CD4-positive, CD25-positive, alpha-beta regulatory T cell (primary cell): ENCODE measurements at regions not wholly inside any gene's neighbourhood (a gene's known extent, or its start where the extent isn't known, plus 50 kb on each side); places are given as distances from the start of the nearest gene placed in this dataset.
"Not testable (repeated sequence)": the region's sequence is repeated elsewhere in the genome, so short reads cannot be mapped to it uniquely, and the experiment has no call there.

Experiments used
- ATAC-seq, 2 donors: fragments of 150-1000 bp; cut with Tn5 transposase; one replicate each; pipeline ENCODE4 v1.10.0; 2021; ENCODE audit warnings: low read depth in 2 of 2, moderate number of reproducible peaks in 2 of 2, moderate library complexity in 1 of 2
- DNase-seq, 3 donors: peaks; one replicate each; pipeline versions ENCODE4 v3.0.0 to v3.0.0-alpha.2; 2012 to 2022; ENCODE audit warnings: mixed read lengths in 1 of 3
- H3K27ac ChIP-seq: one replicate; pipeline ENCODE4 v1.7.0; 2013; ENCODE audit warnings: mild to moderate bottlenecking, low read length; ENCODE audit not compliant: insufficient read depth, poor library complexity, severe bottlenecking
- H3K27me3 ChIP-seq: one replicate; pipeline ENCODE4 v1.7.0; 2013; ENCODE audit warnings: low read length; ENCODE audit not compliant: control insufficient read depth, insufficient read depth
- H3K36me3 ChIP-seq: one replicate; pipeline ENCODE4 v1.7.0; 2013; ENCODE audit warnings: mild to moderate bottlenecking, low read length, moderate library complexity; ENCODE audit not compliant: control insufficient read depth, insufficient read depth
- H3K4me1 ChIP-seq: 2 replicates; pipeline ENCODE4 v1.7.0; 2013; ENCODE audit warnings: mild to moderate bottlenecking, low read length; ENCODE audit not compliant: insufficient read depth, control insufficient read depth, poor library complexity, severe bottlenecking
- H3K4me3 ChIP-seq: one replicate; pipeline ENCODE4 v1.7.0; 2013; ENCODE audit warnings: low read depth, mild to moderate bottlenecking, low read length, moderate library complexity
- H3K9me3 ChIP-seq, 2 experiments: 1 replicate in 1 of 2; 2 replicates in 1 of 2; pipeline ENCODE4 v1.7.0; 2013; ENCODE audit warnings: low read length in 2 of 2, mild to moderate bottlenecking in 1 of 2, moderate library complexity in 1 of 2; ENCODE audit not compliant: control insufficient read depth in 2 of 2
- H3K27ac Mint-ChIP-seq, 3 donors: one replicate each; pipeline ENCODE4 v1.8.0; 2020 to 2022; ENCODE audit warnings: mild to moderate bottlenecking in 3 of 3, mixed read lengths in 3 of 3, moderate library complexity in 2 of 3
- H3K27me3 Mint-ChIP-seq: one replicate; pipeline ENCODE4 v1.8.0; 2022; ENCODE audit warnings: mild to moderate bottlenecking, mixed read lengths
- H3K36me3 Mint-ChIP-seq: one replicate; pipeline ENCODE4 v1.8.0; 2020; ENCODE audit warnings: mixed read lengths
- H3K4me1 Mint-ChIP-seq, 4 donors: one replicate each; pipeline ENCODE4 v1.8.0; 2020 to 2022; ENCODE audit warnings: mixed read lengths in 4 of 4, mild to moderate bottlenecking in 1 of 4
- H3K4me3 Mint-ChIP-seq, 4 donors: one replicate each; pipeline ENCODE4 v1.8.0; 2020 to 2022; ENCODE audit warnings: mild to moderate bottlenecking in 4 of 4, mixed read lengths in 4 of 4, moderate library complexity in 3 of 4
- H3K9me3 Mint-ChIP-seq, 7 donors: one replicate each; pipeline ENCODE4 v1.8.0; 2020 to 2022; ENCODE audit warnings: mixed read lengths in 7 of 7, mild to moderate bottlenecking in 3 of 7, moderate library complexity in 2 of 7

- peaks cover 4% of the 10 kb centered on the region for H3K27me3 Mint-ChIP-seq
- Histone ChIP-seq H3K27me3 (no peaks in the 10 kb centered on the region), H3K4me1 (no peaks in the 10 kb centered on the region), H3K36me3 (no peaks in the 10 kb centered on the region), H3K4me3 (no peak overlapping the region), H3K27ac (no peak overlapping the region), H3K9me3 (no peaks in the 10 kb centered on the region)
- no peak for DNase-seq
- no peak for ATAC-seq
- peaks cover 0 to 4% (median 0%) of the 10 kb centered on the region in 7 donors for H3K9me3 Mint-ChIP-seq
- H3K4me1 Mint-ChIP-seq: no peaks in the 10 kb centered on the region
- no peak overlapping the region for H3K4me3 Mint-ChIP-seq
- H3K36me3 Mint-ChIP-seq: no peaks in the 10 kb centered on the region
- no peak overlapping the region for H3K27ac Mint-ChIP-seq
Observed at GRCh38 chr11:109046284-109046992, 375.6 kb upstream of the C11orf87 start.

GRCh38 chr11:109048098-109048497 is 373.9 kb upstream of the C11orf87 start:
- ATAC-seq (no peak), DNase-seq (no peak)
- no peaks in the 10 kb centered on the region for H3K36me3 Mint-ChIP-seq
- H3K36me3 ChIP-seq: no peaks in the 10 kb centered on the region
- H3K4me3 ChIP-seq: no peak overlapping the region
- H3K27me3 Mint-ChIP-seq: peaks cover 4% of the 10 kb centered on the region
- H3K9me3 ChIP-seq: no peaks in the 10 kb centered on the region
- H3K27me3 ChIP-seq: no peaks in the 10 kb centered on the region
- H3K9me3 Mint-ChIP-seq: peaks cover 0 to 4% (median 0%) of the 10 kb centered on the region in 7 donors
- no peaks in the 10 kb centered on the region for H3K4me1 Mint-ChIP-seq
- H3K4me3 Mint-ChIP-seq: no peak overlapping the region
- no peaks in the 10 kb centered on the region for H3K4me1 ChIP-seq
- H3K27ac ChIP-seq: no peak overlapping the region
- no peak overlapping the region for H3K27ac Mint-ChIP-seq

GRCh38 chr11:109051200-109051599 is 370.8 kb upstream of the C11orf87 start:
- H3K27me3 ChIP-seq: no peaks in the 10 kb centered on the region
- H3K27ac Mint-ChIP-seq: no peak overlapping the region
- H3K36me3 ChIP-seq: no peaks in the 10 kb centered on the region
- no peaks in the 10 kb centered on the region for H3K9me3 ChIP-seq
- no peak overlapping the region for H3K4me3 Mint-ChIP-seq
- H3K4me3 ChIP-seq: no peak overlapping the region
- peaks cover 0 to 3% (median 0%) of the 10 kb centered on the region in 7 donors for H3K9me3 Mint-ChIP-seq
- no peaks in the 10 kb centered on the region for H3K36me3 Mint-ChIP-seq
- no peaks in the 10 kb centered on the region for H3K4me1 ChIP-seq
- H3K4me1 Mint-ChIP-seq: no peaks in the 10 kb centered on the region
- H3K27ac ChIP-seq: no peak overlapping the region
- ATAC-seq: no peak
- H3K27me3 Mint-ChIP-seq: peaks cover 9% of the 10 kb centered on the region
- DNase-seq: no peak

- DNase-seq: no peak
- Mint-ChIP-seq H3K27me3 (no peaks in the 10 kb centered on the region), H3K4me1 (peaks cover 0 to 2% (median 0%) of the 10 kb centered on the region in 4 donors), H3K36me3 (no peaks in the 10 kb centered on the region), H3K4me3 (no peak overlapping the region), H3K9me3 (no peaks in the 10 kb centered on the region), H3K27ac (no peak overlapping the region)
- Histone ChIP-seq H3K27me3 (no peaks in the 10 kb centered on the region), H3K27ac (no peak overlapping the region), H3K4me1 (no peaks in the 10 kb centered on the region), H3K36me3 (no peaks in the 10 kb centered on the region), H3K9me3 (no peaks in the 10 kb centered on the region), H3K4me3 (no peak overlapping the region)
- no peak for ATAC-seq
Observed at GRCh38 chr11:109059402-109059801, 362.6 kb upstream of the C11orf87 start.

- no peaks in the 10 kb centered on the region for H3K36me3 Mint-ChIP-seq
- H3K27ac ChIP-seq: no peak overlapping the region
- ATAC-seq (no peak), DNase-seq (no peak)
- H3K4me3 ChIP-seq: no peak overlapping the region
- H3K4me1 Mint-ChIP-seq: peaks cover 0 to 6% (median 1%) of the 10 kb centered on the region in 4 donors
- no peak overlapping the region for H3K27ac Mint-ChIP-seq
- no peaks in the 10 kb centered on the region for H3K9me3 ChIP-seq
- H3K27me3 Mint-ChIP-seq: no peaks in the 10 kb centered on the region
- H3K9me3 Mint-ChIP-seq: peaks cover 0 to 1% (median 0%) of the 10 kb centered on the region in 7 donors
- no peak overlapping the region for H3K4me3 Mint-ChIP-seq
- H3K4me1 ChIP-seq: no peaks in the 10 kb centered on the region
- no peaks in the 10 kb centered on the region for H3K36me3 ChIP-seq
- no peaks in the 10 kb centered on the region for H3K27me3 ChIP-seq
Observed at GRCh38 chr11:109061394-109061793, 360.6 kb upstream of the C11orf87 start.

- Mint-ChIP-seq H3K27me3 (no peaks in the 10 kb centered on the region), H3K9me3 (peaks cover 0 to 1% (median 0%) of the 10 kb centered on the region in 7 donors), H3K27ac (no peak overlapping the region), H3K4me1 (peaks cover 0 to 6% (median 1%) of the 10 kb centered on the region in 4 donors), H3K36me3 (no peaks in the 10 kb centered on the region), H3K4me3 (no peak overlapping the region)
- no peaks in the 10 kb centered on the region for H3K9me3 ChIP-seq
- no peak overlapping the region for H3K4me3 ChIP-seq
- DNase-seq: no peak
- no peaks in the 10 kb centered on the region for H3K4me1 ChIP-seq
- no peaks in the 10 kb centered on the region for H3K36me3 ChIP-seq
- ATAC-seq: no peak
- no peak overlapping the region for H3K27ac ChIP-seq
- H3K27me3 ChIP-seq: no peaks in the 10 kb centered on the region
Observed at GRCh38 chr11:109062445-109062844, 359.5 kb upstream of the C11orf87 start.

GRCh38 chr11:109062871-109063270 is 359.1 kb upstream of the C11orf87 start:
- Histone ChIP-seq H3K9me3 (no peaks in the 10 kb centered on the region), H3K27me3 (no peaks in the 10 kb centered on the region), H3K36me3 (no peaks in the 10 kb centered on the region), H3K4me1 (no peaks in the 10 kb centered on the region), H3K27ac (no peak overlapping the region), H3K4me3 (no peak overlapping the region)
- no peak overlapping the region for H3K27ac Mint-ChIP-seq
- H3K27me3 Mint-ChIP-seq: no peaks in the 10 kb centered on the region
- no peak for DNase-seq
- peaks cover 0 to 1% (median 0%) of the 10 kb centered on the region in 7 donors for H3K9me3 Mint-ChIP-seq
- no peak overlapping the region for H3K4me3 Mint-ChIP-seq
- H3K36me3 Mint-ChIP-seq: no peaks in the 10 kb centered on the region
- ATAC-seq: no peak
- peaks cover 0 to 6% (median 1%) of the 10 kb centered on the region in 4 donors for H3K4me1 Mint-ChIP-seq

GRCh38 chr11:109064618-109065311 is 357.2 kb upstream of the C11orf87 start:
- H3K36me3 ChIP-seq, H3K4me1 Mint-ChIP-seq, H3K27ac Mint-ChIP-seq, H3K9me3 ChIP-seq, H3K27me3 ChIP-seq, ATAC-seq, H3K4me1 ChIP-seq, H3K4me3 ChIP-seq, H3K9me3 Mint-ChIP-seq, H3K36me3 Mint-ChIP-seq, H3K27ac ChIP-seq, H3K27me3 Mint-ChIP-seq, H3K4me3 Mint-ChIP-seq: not testable (repeated sequence)
- DNase-seq: peak in 1 of 3 donors; percentile 38
